Tibial artery (tissue), 4 donors: ENCODE measurements at regions not wholly inside any gene's neighbourhood (a gene's known extent, or its start where the extent isn't known, plus 50 kb on each side); places are given as distances from the start of the nearest gene placed in this dataset.

Experiments used
- DNase-seq, 2 donors: peaks; one replicate each; pipeline ENCODE4 v3.0.0-alpha.2; 2019
- H3K27ac ChIP-seq, 2 donors: fragments of 200-600 bp; sonication (generic) in 1 of 2; 1 replicate in 1 of 2; 2 replicates in 1 of 2; pipeline ENCODE4 v1.5.1; 2018 to 2019; ENCODE audit warnings: mild to moderate bottlenecking in 1 of 2
- H3K27me3 ChIP-seq, 2 donors: fragments of 200-600 bp; sonication (generic) in 1 of 2; one replicate each; pipeline versions ENCODE4 v1.5.1 to v1.6.0; 2016 to 2019
- H3K36me3 ChIP-seq, 3 donors: fragments of 200-600 bp; sonication (generic) in 2 of 3; one replicate each; pipeline ENCODE4 v1.5.1; 2016 to 2019; ENCODE audit warnings: mild to moderate bottlenecking in 2 of 3
- H3K4me1 ChIP-seq, 4 donors: fragments of 200-600 bp; sonication (generic) in 2 of 4; 1 replicate in 3 of 4; 2 replicates in 1 of 4; pipeline ENCODE4 v1.5.1; 2016 to 2019
- H3K4me3 ChIP-seq, 2 donors: fragments of 200-600 bp; sonication (generic) in 1 of 2; 1 replicate in 1 of 2; 2 replicates in 1 of 2; pipeline ENCODE4 v1.5.1; 2018 to 2019; ENCODE audit warnings: mild to moderate bottlenecking in 2 of 2
- H3K9me3 ChIP-seq, 3 donors: fragments of 200-600 bp; sonication (generic) in 1 of 3; one replicate each; pipeline ENCODE4 v1.5.1; 2016 to 2019
- intact Hi-C: fragments of 100-400 bp; cut with DNase I; formaldehyde crosslinking; loops from one replicate; pipeline ENCODE4 v1.15.0; 2023; ENCODE audit warnings: low total_unique reads
- TF ChIP-seq, protein P1 (sequence below), 2 experiments: fragments of 200-600 bp in 1 of 2; fragments of 450-650 bp in 1 of 2; IDR thresholded peaks; one replicate each; pipeline ENCODE4 v1.5.1; 2017 to 2019; ENCODE audit warnings: antibody characterized with exemption in 2 of 2, mild to moderate bottlenecking in 1 of 2, moderate library complexity in 1 of 2

DNA sequence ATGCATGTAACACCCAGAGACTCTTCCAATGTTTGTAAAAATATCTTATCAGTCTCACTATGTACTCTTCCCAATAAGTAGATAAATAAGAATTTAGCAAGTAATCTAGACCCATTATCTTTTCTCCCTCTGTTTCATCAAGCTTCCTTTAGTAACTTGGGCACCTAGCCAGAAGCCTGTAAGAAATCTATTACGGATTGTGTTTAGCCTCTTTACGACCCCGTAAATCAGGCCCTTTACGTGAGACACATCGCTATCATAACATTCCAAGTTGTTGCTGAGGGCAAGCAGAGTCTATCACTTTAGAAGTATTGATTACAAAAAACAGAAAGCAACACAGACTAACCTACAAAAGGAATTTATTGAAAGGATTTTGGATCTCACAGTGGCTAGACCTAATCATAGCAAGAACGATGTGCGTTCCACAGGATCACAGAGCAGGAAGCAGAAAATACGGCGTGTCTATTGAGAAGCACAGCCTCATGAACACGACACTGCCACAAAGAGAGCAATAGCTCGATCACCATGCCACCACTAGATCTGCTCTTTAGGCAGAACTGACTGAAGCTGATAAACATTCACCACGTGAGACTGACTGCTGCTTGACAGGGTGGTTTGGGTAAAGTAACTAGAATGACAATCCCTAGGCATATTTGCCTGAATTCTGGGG lies 922.1 kb downstream of the AMY1C start:
- TF ChIP-seq, protein P1, sequence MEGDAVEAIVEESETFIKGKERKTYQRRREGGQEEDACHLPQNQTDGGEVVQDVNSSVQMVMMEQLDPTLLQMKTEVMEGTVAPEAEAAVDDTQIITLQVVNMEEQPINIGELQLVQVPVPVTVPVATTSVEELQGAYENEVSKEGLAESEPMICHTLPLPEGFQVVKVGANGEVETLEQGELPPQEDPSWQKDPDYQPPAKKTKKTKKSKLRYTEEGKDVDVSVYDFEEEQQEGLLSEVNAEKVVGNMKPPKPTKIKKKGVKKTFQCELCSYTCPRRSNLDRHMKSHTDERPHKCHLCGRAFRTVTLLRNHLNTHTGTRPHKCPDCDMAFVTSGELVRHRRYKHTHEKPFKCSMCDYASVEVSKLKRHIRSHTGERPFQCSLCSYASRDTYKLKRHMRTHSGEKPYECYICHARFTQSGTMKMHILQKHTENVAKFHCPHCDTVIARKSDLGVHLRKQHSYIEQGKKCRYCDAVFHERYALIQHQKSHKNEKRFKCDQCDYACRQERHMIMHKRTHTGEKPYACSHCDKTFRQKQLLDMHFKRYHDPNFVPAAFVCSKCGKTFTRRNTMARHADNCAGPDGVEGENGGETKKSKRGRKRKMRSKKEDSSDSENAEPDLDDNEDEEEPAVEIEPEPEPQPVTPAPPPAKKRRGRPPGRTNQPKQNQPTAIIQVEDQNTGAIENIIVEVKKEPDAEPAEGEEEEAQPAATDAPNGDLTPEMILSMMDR (IDR thresholded peaks at IDR 0.05): no peak
- intact Hi-C loops: no loop called here
- DNase-seq: no peak
- Histone ChIP-seq H3K9me3 (no peaks in the 10 kb centered on the region), H3K4me1 (no peaks in the 10 kb centered on the region), H3K4me3 (no peak overlapping the region), H3K36me3 (no peaks in the 10 kb centered on the region), H3K27me3 (no peaks in the 10 kb centered on the region), H3K27ac (no peak overlapping the region)

DNA sequence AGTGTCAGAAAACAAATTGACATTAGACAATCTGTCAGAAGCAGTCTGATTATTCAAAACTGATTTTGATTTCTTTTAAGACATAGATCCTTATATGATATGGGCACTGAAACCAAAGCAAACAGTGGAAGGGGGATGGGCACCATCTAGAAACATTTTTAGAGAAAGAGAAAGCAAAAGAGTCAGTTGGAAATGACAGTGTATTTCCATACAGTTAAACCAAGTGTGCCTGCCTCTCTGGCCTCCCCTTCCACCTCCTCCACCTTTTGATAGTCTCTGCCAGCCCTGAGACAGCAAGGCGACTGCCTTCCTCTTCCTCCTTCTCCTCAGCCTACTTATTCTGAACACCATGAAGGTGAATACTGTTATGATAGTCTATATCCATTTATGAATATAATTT lies 949.7 kb downstream of the AMY1C start:
- intact Hi-C loops: no loop called here
- no peaks in the 10 kb centered on the region for H3K4me1 ChIP-seq
- no peak for DNase-seq
- no peaks in the 10 kb centered on the region for H3K27me3 ChIP-seq
- TF ChIP-seq, protein P1 (IDR thresholded peaks at IDR 0.05): no peak
- H3K27ac ChIP-seq: no peak overlapping the region
- no peaks in the 10 kb centered on the region for H3K9me3 ChIP-seq
- no peaks in the 10 kb centered on the region for H3K36me3 ChIP-seq
- H3K4me3 ChIP-seq: no peak overlapping the region

DNA sequence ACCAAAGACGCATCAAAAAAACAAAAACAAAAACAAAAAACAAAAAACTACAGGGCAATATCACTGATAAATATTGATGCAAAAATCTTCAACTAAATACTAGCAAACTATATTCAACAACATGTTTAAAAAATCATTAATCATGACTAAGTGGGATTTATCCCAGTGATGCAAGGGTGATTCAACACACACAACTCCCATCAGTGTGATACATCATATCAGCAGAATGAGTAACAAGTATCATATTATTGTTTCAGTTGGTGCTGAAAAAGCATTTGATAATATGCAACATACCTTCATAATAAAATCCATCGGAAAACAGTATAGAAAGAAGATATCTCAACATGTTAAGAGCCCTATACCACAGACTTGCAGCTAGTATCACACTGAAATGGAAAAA lies 953.0 kb downstream of the AMY1C start:
- no peak overlapping the region for H3K4me3 ChIP-seq
- H3K27ac ChIP-seq: no peak overlapping the region
- no peak for DNase-seq
- no peaks in the 10 kb centered on the region for H3K36me3 ChIP-seq
- H3K27me3 ChIP-seq: no peaks in the 10 kb centered on the region
- no peaks in the 10 kb centered on the region for H3K9me3 ChIP-seq
- no peaks in the 10 kb centered on the region for H3K4me1 ChIP-seq
- intact Hi-C loops: no loop called here
- TF ChIP-seq, protein P1 (IDR thresholded peaks at IDR 0.05): no peak

DNA sequence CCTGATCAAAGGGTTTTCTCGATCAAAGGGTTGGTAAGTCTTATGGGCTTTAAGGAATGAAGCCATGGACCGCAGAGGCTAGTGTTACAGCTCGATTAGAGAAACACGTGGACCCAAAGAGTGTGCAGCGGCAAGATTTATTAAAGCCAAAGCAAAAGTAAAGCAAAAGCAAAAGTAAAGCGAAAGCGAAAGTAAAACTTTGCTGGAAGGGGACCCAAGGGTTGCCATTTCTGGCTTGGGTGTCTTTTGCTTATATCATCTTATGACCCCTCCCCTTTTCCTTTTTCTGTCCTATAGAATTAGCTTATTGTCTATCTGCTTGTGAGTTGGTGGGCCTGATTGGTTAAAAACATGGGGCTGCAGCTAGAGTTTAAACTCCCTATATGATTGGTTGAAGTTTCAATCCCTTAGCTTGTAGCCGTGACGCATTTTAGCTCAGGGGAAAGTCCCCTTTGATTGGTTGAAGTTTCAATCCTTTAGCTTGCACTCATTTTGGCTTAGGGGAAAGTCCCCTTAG lies 957.0 kb downstream of the AMY1C start:
- Histone ChIP-seq H3K4me1 (no peaks in the 10 kb centered on the region), H3K27me3 (no peaks in the 10 kb centered on the region), H3K9me3 (no peaks in the 10 kb centered on the region), H3K4me3 (no peak overlapping the region), H3K27ac (no peak overlapping the region), H3K36me3 (no peaks in the 10 kb centered on the region)
- intact Hi-C loops: no loop called here
- TF ChIP-seq, protein P1 (IDR thresholded peaks at IDR 0.05): no peak
- DNase-seq: no peak

DNA sequence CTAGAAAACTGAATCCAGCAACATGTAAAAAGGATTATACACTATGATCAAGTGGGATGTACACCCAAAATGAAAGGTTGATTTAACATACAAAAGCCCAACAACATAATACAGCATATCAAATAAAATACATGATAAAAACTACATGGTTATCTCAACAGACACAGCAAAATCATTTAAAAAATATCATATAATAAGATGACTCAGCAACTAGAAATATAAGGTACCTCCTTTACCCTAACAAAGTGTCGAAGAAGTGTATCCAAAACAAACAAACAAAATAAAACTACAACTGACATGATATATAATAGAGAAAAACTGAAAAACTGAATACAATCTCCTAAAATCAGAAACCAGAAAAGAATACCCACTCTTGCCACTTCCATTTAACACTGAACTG lies 969.1 kb downstream of the AMY1C start:
- TF ChIP-seq, protein P1 (IDR thresholded peaks at IDR 0.05): no peak
- Histone ChIP-seq H3K27ac (no peak overlapping the region), H3K9me3 (no peaks in the 10 kb centered on the region), H3K27me3 (no peaks in the 10 kb centered on the region), H3K4me3 (no peak overlapping the region), H3K4me1 (no peaks in the 10 kb centered on the region), H3K36me3 (no peaks in the 10 kb centered on the region)
- no peak for DNase-seq
- intact Hi-C loops: no loop called here
